Calu3 (cell line): ENCODE measurements at regions not wholly inside any gene's neighbourhood (a gene's known extent, or its start where the extent isn't known, plus 50 kb on each side); places are given as distances from the start of the nearest gene placed in this dataset.
"Not testable (repeated sequence)": the region's sequence is repeated elsewhere in the genome, so short reads cannot be mapped to it uniquely, and the experiment has no call there.

Experiments
- BruUV-seq: library from RNA; stranded (reverse); fragments of 400-500 nt; replicated peaks from 2 replicates; lab custom pipeline; 2021; lab: Mats Ljungman, UMichigan
- CTCF ChIA-PET: fragments of 300-600 bp; sonication (Branson Sonifier 250); formaldehyde crosslinking; loops from one replicate; lab custom pipeline; 2022; ENCODE audit warnings: antibody characterized with exemption; lab: Charles Lee
- DNase-seq: peaks from one replicate; pipeline ENCODE4 v3.0.0; 2022
- H3K27ac Mint-ChIP-seq: one replicate; pipeline ENCODE4 v1.8.0; 2022; ENCODE audit warnings: mixed read lengths; ENCODE audit not compliant: unreplicated experiment
- H3K27me3 Mint-ChIP-seq: one replicate; pipeline ENCODE4 v1.8.0; 2022; ENCODE audit warnings: mixed read lengths; ENCODE audit not compliant: unreplicated experiment
- H3K36me3 Mint-ChIP-seq: one replicate; pipeline ENCODE4 v1.8.0; 2022; ENCODE audit warnings: mild to moderate bottlenecking, moderate library complexity, mixed read lengths; ENCODE audit not compliant: insufficient read depth, unreplicated experiment
- H3K4me1 Mint-ChIP-seq: one replicate; pipeline ENCODE4 v1.8.0; 2022; ENCODE audit warnings: mild to moderate bottlenecking, low read depth, mixed read lengths; ENCODE audit not compliant: unreplicated experiment
- H3K4me3 Mint-ChIP-seq: one replicate; pipeline ENCODE4 v1.8.0; 2022; ENCODE audit warnings: mild to moderate bottlenecking, low read depth, moderate library complexity, mixed read lengths; ENCODE audit not compliant: unreplicated experiment
- H3K9me3 Mint-ChIP-seq: one replicate; pipeline ENCODE4 v1.8.0; 2022; ENCODE audit warnings: low read depth, mixed read lengths; ENCODE audit not compliant: unreplicated experiment
- intact Hi-C: fragments of 100-400 bp; cut with micrococcal nuclease; formaldehyde crosslinking; loops from one replicate; pipeline ENCODE4 v1.10.0; 2022; ENCODE audit not compliant: unreplicated experiment
- TF ChIP-seq, protein P1 (sequence below): fragments of 200-600 bp; IDR thresholded peaks from one replicate; pipeline ENCODE4 v1.8.0; 2022; ENCODE audit warnings: antibody characterized with exemption; ENCODE audit not compliant: unreplicated experiment

DNA sequence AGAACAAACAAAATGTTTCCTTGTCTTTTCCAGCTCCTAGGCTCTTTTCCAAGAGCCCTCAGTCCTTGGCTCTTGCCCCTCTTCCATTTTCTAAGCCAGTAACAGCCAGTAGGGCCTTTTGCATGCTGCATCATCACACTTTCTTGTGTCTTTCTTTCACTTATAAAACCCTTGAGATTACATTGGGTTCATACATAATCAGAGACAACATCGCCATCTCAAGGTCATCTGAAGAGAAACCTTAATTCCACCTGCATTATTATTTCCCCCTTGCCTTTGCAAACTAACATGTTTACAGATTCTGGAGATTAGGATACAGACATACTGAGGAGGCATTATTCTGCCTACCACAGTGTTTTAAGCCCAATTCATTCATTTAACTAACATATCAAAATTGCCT is 697.3 kb downstream of the TRIB2 start:
- CTCF ChIA-PET: no interaction called here

DNA sequence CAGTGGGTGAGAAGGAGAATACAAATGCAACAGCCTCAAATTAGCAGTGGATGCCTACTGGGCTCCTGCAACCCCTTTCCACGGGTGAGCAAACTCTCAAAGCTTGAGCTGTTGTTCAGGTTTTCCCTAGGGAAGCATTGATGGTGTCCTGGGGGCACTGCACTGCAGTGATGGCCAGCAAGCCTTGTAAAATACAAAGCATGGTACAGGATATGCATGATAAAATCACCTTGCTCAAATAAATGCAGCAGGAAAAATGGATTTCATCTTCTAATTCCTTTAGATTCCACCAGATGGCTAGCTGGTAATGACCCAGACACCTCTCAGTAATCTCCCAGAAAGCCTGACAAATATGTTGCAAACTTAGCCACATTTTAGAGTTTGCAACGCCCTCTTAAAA is 698.2 kb downstream of the TRIB2 start:
- no peaks in the 10 kb centered on the region for H3K27me3 Mint-ChIP-seq
- no peak overlapping the region for H3K4me3 Mint-ChIP-seq
- CTCF ChIA-PET: no interaction called here
- H3K9me3 Mint-ChIP-seq: peaks cover 6% of the 10 kb centered on the region
- no peaks in the 10 kb centered on the region for H3K4me1 Mint-ChIP-seq
- no peaks in the 10 kb centered on the region for H3K36me3 Mint-ChIP-seq
- BruUV-seq: no TSS peak
- no peak for DNase-seq
- intact Hi-C loops: loop anchor here (2.0 kb wide), 1 partner anchor 220 kb away; no protein-coding TSS in a partner anchor
- H3K27ac Mint-ChIP-seq: no peak overlapping the region
- TF ChIP-seq, protein P1, sequence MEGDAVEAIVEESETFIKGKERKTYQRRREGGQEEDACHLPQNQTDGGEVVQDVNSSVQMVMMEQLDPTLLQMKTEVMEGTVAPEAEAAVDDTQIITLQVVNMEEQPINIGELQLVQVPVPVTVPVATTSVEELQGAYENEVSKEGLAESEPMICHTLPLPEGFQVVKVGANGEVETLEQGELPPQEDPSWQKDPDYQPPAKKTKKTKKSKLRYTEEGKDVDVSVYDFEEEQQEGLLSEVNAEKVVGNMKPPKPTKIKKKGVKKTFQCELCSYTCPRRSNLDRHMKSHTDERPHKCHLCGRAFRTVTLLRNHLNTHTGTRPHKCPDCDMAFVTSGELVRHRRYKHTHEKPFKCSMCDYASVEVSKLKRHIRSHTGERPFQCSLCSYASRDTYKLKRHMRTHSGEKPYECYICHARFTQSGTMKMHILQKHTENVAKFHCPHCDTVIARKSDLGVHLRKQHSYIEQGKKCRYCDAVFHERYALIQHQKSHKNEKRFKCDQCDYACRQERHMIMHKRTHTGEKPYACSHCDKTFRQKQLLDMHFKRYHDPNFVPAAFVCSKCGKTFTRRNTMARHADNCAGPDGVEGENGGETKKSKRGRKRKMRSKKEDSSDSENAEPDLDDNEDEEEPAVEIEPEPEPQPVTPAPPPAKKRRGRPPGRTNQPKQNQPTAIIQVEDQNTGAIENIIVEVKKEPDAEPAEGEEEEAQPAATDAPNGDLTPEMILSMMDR: no peak

More for the DNA sequence above, 697.3 kb downstream of the TRIB2 start:
- peaks cover 6% of the 10 kb centered on the region for H3K9me3 Mint-ChIP-seq
- no peak overlapping the region for H3K27ac Mint-ChIP-seq
- H3K27me3 Mint-ChIP-seq: no peaks in the 10 kb centered on the region
- TF ChIP-seq, protein P1: no peak
- H3K4me1 Mint-ChIP-seq: no peaks in the 10 kb centered on the region
- DNase-seq: no peak
- no peaks in the 10 kb centered on the region for H3K36me3 Mint-ChIP-seq
- BruUV-seq: no TSS peak
- H3K4me3 Mint-ChIP-seq: no peak overlapping the region
- intact Hi-C loops: loop anchor here (2.0 kb wide), 1 partner anchor 219 kb away; no protein-coding TSS in a partner anchor

DNA sequence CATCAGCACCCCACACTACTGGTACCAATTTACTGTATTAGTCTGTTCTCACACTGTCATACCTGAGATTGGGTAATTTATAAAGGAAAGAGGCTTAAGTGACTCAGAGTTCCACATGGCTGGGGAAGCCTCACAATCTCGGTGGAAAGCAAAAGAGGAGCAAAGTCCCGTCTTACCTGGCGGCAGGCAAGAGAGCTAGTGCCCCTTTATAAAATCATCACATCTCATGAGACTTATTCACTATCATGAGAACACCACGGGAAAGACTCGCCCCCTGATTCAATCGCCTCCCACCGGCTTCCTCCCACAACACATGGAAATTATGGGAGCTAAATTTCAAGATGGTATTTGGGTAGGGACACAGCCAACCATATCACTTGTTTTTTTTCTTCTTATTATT is 717.2 kb downstream of the TRIB2 start:
- Mint-ChIP-seq H3K4me1 (no peaks in the 10 kb centered on the region), H3K27me3 (no peaks in the 10 kb centered on the region), H3K9me3 (peaks cover 11% of the 10 kb centered on the region), H3K4me3 (no peak overlapping the region), H3K27ac (no peak overlapping the region), H3K36me3 (no peaks in the 10 kb centered on the region)
- intact Hi-C loops: no loop called here
- CTCF ChIA-PET: no interaction called here
- no peak for DNase-seq
- BruUV-seq: no TSS peak
- TF ChIP-seq, protein P1: no peak

DNA sequence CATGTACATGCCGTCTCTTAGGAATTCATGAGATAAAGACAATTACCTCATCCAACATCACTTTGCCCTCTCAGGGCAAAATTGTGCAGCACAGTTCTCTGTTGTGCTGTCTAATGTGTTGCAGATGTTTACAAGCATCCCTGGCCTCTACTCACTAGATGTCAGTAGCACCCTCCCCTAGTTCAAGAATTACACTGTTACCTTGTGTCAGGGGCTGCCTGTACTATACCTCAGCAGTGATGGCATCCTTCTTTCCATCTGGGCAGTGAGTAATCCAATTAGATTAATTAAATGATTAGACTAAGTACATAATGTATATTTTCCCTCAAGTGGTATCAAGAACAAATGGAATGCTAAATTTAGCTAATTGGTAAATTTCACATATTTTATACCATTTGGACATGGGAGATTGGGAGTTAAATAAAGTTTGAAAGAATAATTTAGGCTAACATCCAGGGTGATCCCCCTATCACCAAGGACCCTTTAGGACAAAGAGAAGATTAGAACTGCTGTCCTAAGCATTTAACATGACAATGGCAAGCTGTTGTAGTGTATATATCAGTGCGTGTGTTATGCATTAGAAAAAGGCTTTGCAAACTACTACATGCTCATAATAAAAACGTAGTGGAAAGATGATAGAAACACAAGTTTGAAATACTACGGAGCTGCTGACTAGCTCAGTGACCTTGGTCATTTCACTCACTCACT is 727.0 kb downstream of the TRIB2 start:
- BruUV-seq, intact Hi-C loops, H3K9me3 Mint-ChIP-seq, H3K36me3 Mint-ChIP-seq, H3K27ac Mint-ChIP-seq, H3K4me1 Mint-ChIP-seq, DNase-seq, H3K27me3 Mint-ChIP-seq, H3K4me3 Mint-ChIP-seq, CTCF ChIA-PET: not testable (repeated sequence)

DNA sequence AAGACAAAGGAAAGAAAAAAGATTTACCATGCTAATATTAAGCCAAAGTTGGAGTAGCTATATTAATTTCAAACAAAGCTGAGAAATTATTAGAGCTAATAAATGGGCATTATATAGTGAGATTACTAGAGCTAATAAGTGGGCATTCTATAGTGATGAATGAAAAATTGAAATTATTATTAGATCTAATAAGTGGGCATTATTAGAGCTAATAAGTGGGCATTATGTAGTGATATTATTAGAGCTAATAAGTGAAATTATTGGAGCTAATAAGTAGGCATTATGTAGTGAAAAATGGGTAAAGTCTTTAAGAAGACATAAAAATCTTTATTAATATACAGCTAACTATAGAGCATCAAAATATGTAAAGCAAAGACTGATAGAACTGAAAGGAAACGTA is 745.7 kb downstream of the TRIB2 start:
- H3K9me3 Mint-ChIP-seq: peaks cover 2% of the 10 kb centered on the region
- H3K27me3 Mint-ChIP-seq: no peaks in the 10 kb centered on the region
- no peak for DNase-seq
- H3K4me1 Mint-ChIP-seq: no peaks in the 10 kb centered on the region
- TF ChIP-seq, protein P1: no peak
- CTCF ChIA-PET: no interaction called here
- BruUV-seq: no TSS peak
- H3K4me3 Mint-ChIP-seq: no peak overlapping the region
- no peaks in the 10 kb centered on the region for H3K36me3 Mint-ChIP-seq
- intact Hi-C loops: no loop called here
- no peak overlapping the region for H3K27ac Mint-ChIP-seq
